ENCODE measurements at regions not wholly inside any gene's neighbourhood (a gene's known extent, or its start where the extent isn't known, plus 50 kb on each side); places are given as distances from the start of the nearest gene placed in this dataset.

DNA sequence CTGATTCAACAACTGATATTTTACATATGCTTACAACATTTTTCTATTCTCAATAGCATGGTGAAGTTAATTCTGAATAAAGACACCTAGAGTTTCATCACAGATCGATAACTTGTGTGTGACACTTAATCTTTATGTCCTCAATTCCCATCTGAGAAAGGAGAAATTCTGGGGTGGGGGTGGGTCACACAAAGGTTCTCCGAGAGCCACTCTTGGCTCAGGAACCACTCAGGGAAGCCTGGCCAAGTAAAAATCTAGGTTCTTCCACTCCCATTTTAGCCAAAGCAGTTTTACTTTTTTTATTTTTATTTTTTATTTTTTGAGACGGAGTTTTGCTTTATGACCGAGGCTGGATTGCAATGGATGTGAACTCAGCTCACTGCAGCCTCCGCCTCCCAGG lies 111.0 kb upstream of the TBL1XR1 start:
- TF ChIP-seq, protein P1, sequence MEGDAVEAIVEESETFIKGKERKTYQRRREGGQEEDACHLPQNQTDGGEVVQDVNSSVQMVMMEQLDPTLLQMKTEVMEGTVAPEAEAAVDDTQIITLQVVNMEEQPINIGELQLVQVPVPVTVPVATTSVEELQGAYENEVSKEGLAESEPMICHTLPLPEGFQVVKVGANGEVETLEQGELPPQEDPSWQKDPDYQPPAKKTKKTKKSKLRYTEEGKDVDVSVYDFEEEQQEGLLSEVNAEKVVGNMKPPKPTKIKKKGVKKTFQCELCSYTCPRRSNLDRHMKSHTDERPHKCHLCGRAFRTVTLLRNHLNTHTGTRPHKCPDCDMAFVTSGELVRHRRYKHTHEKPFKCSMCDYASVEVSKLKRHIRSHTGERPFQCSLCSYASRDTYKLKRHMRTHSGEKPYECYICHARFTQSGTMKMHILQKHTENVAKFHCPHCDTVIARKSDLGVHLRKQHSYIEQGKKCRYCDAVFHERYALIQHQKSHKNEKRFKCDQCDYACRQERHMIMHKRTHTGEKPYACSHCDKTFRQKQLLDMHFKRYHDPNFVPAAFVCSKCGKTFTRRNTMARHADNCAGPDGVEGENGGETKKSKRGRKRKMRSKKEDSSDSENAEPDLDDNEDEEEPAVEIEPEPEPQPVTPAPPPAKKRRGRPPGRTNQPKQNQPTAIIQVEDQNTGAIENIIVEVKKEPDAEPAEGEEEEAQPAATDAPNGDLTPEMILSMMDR (CRISPR knock-in tag; IDR thresholded peaks at IDR 0.05) = no peak
- TF ChIP-seq, protein P2, sequence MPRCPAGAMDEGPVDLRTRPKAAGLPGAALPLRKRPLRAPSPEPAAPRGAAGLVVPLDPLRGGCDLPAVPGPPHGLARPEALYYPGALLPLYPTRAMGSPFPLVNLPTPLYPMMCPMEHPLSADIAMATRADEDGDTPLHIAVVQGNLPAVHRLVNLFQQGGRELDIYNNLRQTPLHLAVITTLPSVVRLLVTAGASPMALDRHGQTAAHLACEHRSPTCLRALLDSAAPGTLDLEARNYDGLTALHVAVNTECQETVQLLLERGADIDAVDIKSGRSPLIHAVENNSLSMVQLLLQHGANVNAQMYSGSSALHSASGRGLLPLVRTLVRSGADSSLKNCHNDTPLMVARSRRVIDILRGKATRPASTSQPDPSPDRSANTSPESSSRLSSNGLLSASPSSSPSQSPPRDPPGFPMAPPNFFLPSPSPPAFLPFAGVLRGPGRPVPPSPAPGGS (CRISPR knock-in tag; IDR thresholded peaks at IDR 0.05) = no peak
- TF ChIP-seq POLR2AphosphoS2 (IDR thresholded peaks at IDR 0.05; ENCODE audit: low read depth, low read length) (no peak), TCF7 (IDR thresholded peaks at IDR 0.05; ENCODE audit: low read depth) (no peak), POLR2A (IDR thresholded peaks at IDR 0.05; ENCODE audit: insufficient read depth in 1 of 2, low read depth in 2 of 2, low read length in 2 of 2) (no peak), CBFB (CRISPR knock-in tag; IDR thresholded peaks at IDR 0.05) (no peak), ARID2 (CRISPR knock-in tag; IDR thresholded peaks at IDR 0.05; ENCODE audit: borderline replicate concordance) (no peak)
- TF ChIP-seq, protein P3, sequence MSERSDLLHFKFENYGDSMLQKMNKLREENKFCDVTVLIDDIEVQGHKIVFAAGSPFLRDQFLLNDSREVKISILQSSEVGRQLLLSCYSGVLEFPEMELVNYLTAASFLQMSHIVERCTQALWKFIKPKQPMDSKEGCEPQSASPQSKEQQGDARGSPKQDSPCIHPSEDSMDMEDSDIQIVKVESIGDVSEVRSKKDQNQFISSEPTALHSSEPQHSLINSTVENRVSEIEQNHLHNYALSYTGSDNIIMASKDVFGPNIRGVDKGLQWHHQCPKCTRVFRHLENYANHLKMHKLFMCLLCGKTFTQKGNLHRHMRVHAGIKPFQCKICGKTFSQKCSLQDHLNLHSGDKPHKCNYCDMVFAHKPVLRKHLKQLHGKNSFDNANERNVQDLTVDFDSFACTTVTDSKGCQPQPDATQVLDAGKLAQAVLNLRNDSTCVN (CRISPR knock-in tag; IDR thresholded peaks at IDR 0.05; ENCODE audit: borderline replicate concordance) = no peak
- TF ChIP-seq, protein P4, sequence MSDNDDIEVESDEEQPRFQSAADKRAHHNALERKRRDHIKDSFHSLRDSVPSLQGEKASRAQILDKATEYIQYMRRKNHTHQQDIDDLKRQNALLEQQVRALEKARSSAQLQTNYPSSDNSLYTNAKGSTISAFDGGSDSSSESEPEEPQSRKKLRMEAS (IDR thresholded peaks at IDR 0.05) = no peak
- TF ChIP-seq, protein P5, sequence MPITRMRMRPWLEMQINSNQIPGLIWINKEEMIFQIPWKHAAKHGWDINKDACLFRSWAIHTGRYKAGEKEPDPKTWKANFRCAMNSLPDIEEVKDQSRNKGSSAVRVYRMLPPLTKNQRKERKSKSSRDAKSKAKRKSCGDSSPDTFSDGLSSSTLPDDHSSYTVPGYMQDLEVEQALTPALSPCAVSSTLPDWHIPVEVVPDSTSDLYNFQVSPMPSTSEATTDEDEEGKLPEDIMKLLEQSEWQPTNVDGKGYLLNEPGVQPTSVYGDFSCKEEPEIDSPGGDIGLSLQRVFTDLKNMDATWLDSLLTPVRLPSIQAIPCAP (CRISPR knock-in tag; IDR thresholded peaks at IDR 0.05; ENCODE audit: low read depth) = no peak
